ENCODE measurements at regions not wholly inside any gene's neighbourhood (a gene's known extent, or its start where the extent isn't known, plus 50 kb on each side); places are given as distances from the start of the nearest gene placed in this dataset.

DNA sequence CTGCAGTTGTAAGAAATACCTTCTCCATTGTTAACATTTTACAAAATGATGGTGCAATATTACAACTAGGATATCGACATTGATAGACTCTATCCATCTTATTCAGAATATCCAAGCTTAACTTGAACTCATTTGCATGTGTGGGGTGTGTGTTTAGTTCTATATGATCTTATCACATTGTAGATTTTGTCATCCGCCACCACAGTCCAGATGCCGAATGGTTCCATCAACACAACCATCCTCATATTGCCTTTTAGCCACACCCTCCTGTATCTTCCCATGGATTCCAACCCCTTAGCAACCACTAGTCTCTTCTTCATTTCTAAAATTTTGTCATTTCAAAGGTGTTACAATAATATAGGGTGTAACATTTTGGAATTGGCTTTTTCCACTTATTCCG is 452.9 kb upstream of the AKR1E2 start:
- H3K4me3 ChIP-seq (replicated peaks in 1 of 3; ENCODE audit: insufficient read depth in 1 of 3, low read depth in 1 of 3, low read length in 3 of 3) = no peak overlapping the region
- intact Hi-C loops (cut with micrococcal nuclease) (loop anchor here (2.0 to 5.0 kb wide), 4 partner anchors 284 to 486 kb away; no protein-coding TSS in a partner anchor), dilution Hi-C loops (cut with MboI; ENCODE audit: extremely low pct_ligation_motif_present, low sequenced_read_pairs) (no loop called here)
- H3K4me2 ChIP-seq (ENCODE audit: insufficient read depth, low read length) = peak overlapping the region; percentile 14
- H3K36me3 ChIP-seq (ENCODE audit: control insufficient read depth in 2 of 2, extremely low read depth in 1 of 2, insufficient read depth in 2 of 2, low read length in 2 of 2) = no peaks in the 10 kb centered on the region
- no peaks in the 10 kb centered on the region for H3K27me3 ChIP-seq (ENCODE audit: control insufficient read depth in 2 of 2, insufficient read depth in 2 of 2, low read length in 2 of 2)
- BruUV-seq (replicated peaks) = TSS peak; percentile 86
- no peaks in the 10 kb centered on the region for H3K79me2 ChIP-seq (ENCODE audit: control insufficient read depth, insufficient read depth, low read length)
- H4K20me1 ChIP-seq (replicated peaks; ENCODE audit: control insufficient read depth, extremely low read depth, insufficient read depth, low read length) = no peaks in the 10 kb centered on the region
- DNase-seq (ENCODE audit: low read depth, low spot score) = no peak
- H3K9me1 ChIP-seq (replicated peaks; ENCODE audit: control insufficient read depth, extremely low read depth, insufficient read depth, low read length) = no peaks in the 10 kb centered on the region
- ChIA-PET CTCF (no interaction called here), POLR2A (no interaction called here)
- H2AFZ ChIP-seq (ENCODE audit: low read depth, low read length) = no peak overlapping the region
- H3K9ac ChIP-seq (replicated peaks; ENCODE audit: extremely low read depth, insufficient read depth, low read length) = peak overlapping the region; percentile 31
- H3K9me3 ChIP-seq (replicated peaks; ENCODE audit: control insufficient read depth, insufficient read depth, low read length) = no peaks in the 10 kb centered on the region
- peak overlapping the region; percentile 91 for H3K27ac ChIP-seq (ENCODE audit: insufficient read depth, low read depth, low read length)
- H3K4me1 ChIP-seq (ENCODE audit: control insufficient read depth, extremely low read depth, insufficient read depth, low read length) = peaks cover 14% of the 10 kb centered on the region
- TF ChIP-seq POLR2AphosphoS5 (IDR thresholded peaks at IDR 0.05; ENCODE audit: insufficient read depth, low read depth, low read length) = no peak
- TF ChIP-seq MYC (IDR thresholded peaks at IDR 0.05; ENCODE audit: low read depth, low read length) = no peak
- no peak for TF ChIP-seq POLR2A (IDR thresholded peaks at IDR 0.05; ENCODE audit: low read depth, low read length)
- no peak for TF ChIP-seq GATA2 (IDR thresholded peaks at IDR 0.05; ENCODE audit: insufficient read depth, insufficient read length, low read depth, low read length)
- no peak for TF ChIP-seq EZH2 (IDR thresholded peaks at IDR 0.05; ENCODE audit: borderline replicate concordance, low read depth, low read length, severe bottlenecking)
- TF ChIP-seq JUN (IDR thresholded peaks at IDR 0.05; ENCODE audit: borderline replicate concordance, insufficient read depth, insufficient read length, low read depth) = no peak
- TF ChIP-seq, protein P1, sequence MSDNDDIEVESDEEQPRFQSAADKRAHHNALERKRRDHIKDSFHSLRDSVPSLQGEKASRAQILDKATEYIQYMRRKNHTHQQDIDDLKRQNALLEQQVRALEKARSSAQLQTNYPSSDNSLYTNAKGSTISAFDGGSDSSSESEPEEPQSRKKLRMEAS (IDR thresholded peaks at IDR 0.05; ENCODE audit: insufficient read depth, insufficient read length) = no peak
- TF ChIP-seq FOS (IDR thresholded peaks at IDR 0.05; ENCODE audit: borderline replicate concordance, insufficient read depth, low read length) = no peak
- TF ChIP-seq CTCF (IDR thresholded peaks at IDR 0.05; ENCODE audit: extremely low read depth in 1 of 2, insufficient read depth in 1 of 2, low read depth in 1 of 2, low read length in 2 of 2) = no peak
- no peak for FAIRE-seq
